IMR-90 (cell line): ENCODE measurements at regions not wholly inside any gene's neighbourhood (a gene's known extent, or its start where the extent isn't known, plus 50 kb on each side); places are given as distances from the start of the nearest gene placed in this dataset.

Source experiments
- ATAC-seq: fragments of 200-7000 bp; cut with Tn5 transposase; 2 replicates; pipeline ENCODE4 v1.9.1; 2020; ENCODE audit warnings: low read depth, mild to moderate bottlenecking, moderate library complexity
- BruUV-seq: library from RNA; stranded (reverse); fragments of 400-500 nt; replicated peaks from 2 replicates; lab custom pipeline; 2021; lab: Mats Ljungman, UMichigan
- CTCF ChIA-PET: fragments of 300-600 bp; formaldehyde crosslinking; extraction: SDS; loops from one replicate; lab custom pipeline; 2021; ENCODE audit warnings: antibody characterized with exemption; lab: Yijun Ruan, JAX
- POLR2A ChIA-PET: fragments of 300-600 bp; sonication (Branson Sonifier 250); formaldehyde crosslinking; loops from one replicate; lab custom pipeline; 2022; ENCODE audit warnings: antibody characterized with exemption; ENCODE audit not compliant: unreplicated experiment; lab: Charles Lee
- DNase-seq: peaks from one replicate; pipeline ENCODE4 v3.0.0; 2013
- H2AFZ ChIP-seq: replicated peaks from 2 replicates; pipeline ENCODE3; 2013; ENCODE audit warnings: low read length, mild to moderate bottlenecking; ENCODE audit not compliant: poor library complexity
- H2AK5ac ChIP-seq: 2 replicates; pipeline ENCODE4 v1.6.1; 2013; ENCODE audit warnings: low read depth, low read length, inconsistent platforms
- H2AK9ac ChIP-seq: replicated peaks from 2 replicates; pipeline ENCODE3; 2013; ENCODE audit warnings: mild to moderate bottlenecking, low read depth, low read length, moderate library complexity; ENCODE audit not compliant: poor library complexity
- H2BK120ac ChIP-seq: 2 replicates; pipeline ENCODE4 v1.6.1; 2013; ENCODE audit warnings: low read depth, low read length, inconsistent platforms
- H2BK15ac ChIP-seq: 3 replicates; pipeline ENCODE4 v1.6.1; 2013; ENCODE audit warnings: low read depth, low read length, inconsistent platforms
- H2BK20ac ChIP-seq: 2 replicates; pipeline ENCODE4 v1.6.1; 2013; ENCODE audit warnings: low read depth, mild to moderate bottlenecking, inconsistent platforms, low read length, moderate library complexity
- H2BK5ac ChIP-seq: 2 replicates; pipeline ENCODE4 v1.6.1; 2013; ENCODE audit warnings: mild to moderate bottlenecking, low read depth, low read length, inconsistent platforms; ENCODE audit not compliant: poor library complexity, severe bottlenecking
- H3K14ac ChIP-seq: replicated peaks from 2 replicates; pipeline ENCODE4 v1.6.1; 2013; ENCODE audit warnings: low read depth, low read length, inconsistent platforms
- H3K18ac ChIP-seq: 2 replicates; pipeline ENCODE4 v1.6.1; 2013; ENCODE audit warnings: low read depth, low read length, control low read depth
- H3K23ac ChIP-seq: 2 replicates; pipeline ENCODE4 v1.6.1; 2013; ENCODE audit warnings: low read depth, low read length, inconsistent platforms
- H3K27ac ChIP-seq: 2 replicates; pipeline ENCODE4 v1.5.1; 2013; ENCODE audit warnings: mild to moderate bottlenecking, control low read depth, low read length; ENCODE audit not compliant: insufficient read depth
- H3K27me3 ChIP-seq: 2 replicates; pipeline ENCODE4 v1.6.1; 2013; ENCODE audit warnings: low read length; ENCODE audit not compliant: control insufficient read depth, insufficient read depth
- H3K36me3 ChIP-seq: 2 replicates; pipeline ENCODE4 v1.6.1; 2013; ENCODE audit warnings: low read length, mixed read lengths; ENCODE audit not compliant: control insufficient read depth, insufficient read depth
- H3K4ac ChIP-seq: 2 replicates; pipeline ENCODE4 v1.6.1; 2013; ENCODE audit warnings: low read depth, low read length, inconsistent platforms
- H3K4me1 ChIP-seq: 2 replicates; pipeline ENCODE4 v1.6.1; 2013; ENCODE audit warnings: low read length, mixed read lengths; ENCODE audit not compliant: control insufficient read depth, insufficient read depth
- H3K4me2 ChIP-seq: 2 replicates; pipeline ENCODE4 v1.6.1; 2013; ENCODE audit warnings: low read depth, mild to moderate bottlenecking, control low read depth, low read length, moderate library complexity
- H3K4me3 ChIP-seq: 2 replicates; pipeline ENCODE4 v1.5.1; 2013; ENCODE audit warnings: low read depth, mild to moderate bottlenecking, control low read depth, low read length, moderate library complexity; ENCODE audit not compliant: insufficient read depth
- H3K56ac ChIP-seq: 2 replicates; pipeline ENCODE4 v1.6.1; 2013; ENCODE audit warnings: low read length, inconsistent platforms; ENCODE audit not compliant: insufficient read depth; ENCODE audit errors: extremely low read depth
- H3K79me1 ChIP-seq, 2 experiments: 2 replicates each; pipeline ENCODE4 v1.6.1; 2013; ENCODE audit warnings: low read length in 2 of 2, inconsistent platforms in 1 of 2, low read depth in 1 of 2
- H3K9ac ChIP-seq: 2 replicates; pipeline ENCODE4 v1.6.1; 2013; ENCODE audit warnings: low read depth, low read length, control low read depth
- H3K9me1 ChIP-seq: 2 replicates; pipeline ENCODE4 v1.6.1; 2013; ENCODE audit warnings: low read length, inconsistent platforms; ENCODE audit not compliant: insufficient read depth
- H3K9me3 ChIP-seq: 2 replicates; pipeline ENCODE4 v1.6.1; 2013; ENCODE audit warnings: low read length; ENCODE audit not compliant: control insufficient read depth, insufficient read depth
- H4K20me1 ChIP-seq: 2 replicates; pipeline ENCODE4 v1.6.1; 2013; ENCODE audit warnings: low read length, inconsistent platforms; ENCODE audit not compliant: insufficient read depth
- H4K5ac ChIP-seq: 2 replicates; pipeline ENCODE4 v1.6.1; 2013; ENCODE audit warnings: mild to moderate bottlenecking, low read depth, low read length, control low read depth
- H4K8ac ChIP-seq, 2 experiments: 2 replicates each; pipeline ENCODE4 v1.6.1; 2013; ENCODE audit warnings: low read depth in 2 of 2, low read length in 2 of 2, control low read depth in 1 of 2, inconsistent platforms in 1 of 2
- H4K91ac ChIP-seq: 2 replicates; pipeline ENCODE4 v1.6.1; 2013; ENCODE audit warnings: low read depth, low read length, inconsistent platforms; ENCODE audit not compliant: insufficient read depth
- BHLHE40 ChIP-seq: fragments of 150-350 bp; IDR thresholded peaks from 2 replicates; pipeline ENCODE4 v1.6.1; 2016; ENCODE audit warnings: mild to moderate bottlenecking, low read depth, low read length
- FOS ChIP-seq: fragments of 150-350 bp; IDR thresholded peaks from 2 replicates; pipeline ENCODE4 v1.6.1; 2016; ENCODE audit warnings: low read depth, low read length
- MAFK ChIP-seq: IDR thresholded peaks from 2 replicates; pipeline ENCODE4 v1.6.1; 2012; ENCODE audit warnings: low read depth, low read length, improper control_type of control experiment
- MXI1 ChIP-seq: IDR thresholded peaks from 2 replicates; pipeline ENCODE4 v1.6.1; 2012; ENCODE audit warnings: low read depth, mild to moderate bottlenecking, low read length, moderate library complexity, borderline replicate concordance
- POLR2A ChIP-seq: IDR thresholded peaks from 2 replicates; pipeline ENCODE4 v1.6.1; 2012; ENCODE audit warnings: mild to moderate bottlenecking, low read depth, low read length
- WGBS, 2 experiments: methylation state at CpG; one replicate each; pipeline versions ENCODE4 v1.1.5 to v1.1.7; 2013; ENCODE audit warnings: missing lambda C conversion rate in 2 of 2; ENCODE audit not compliant: insufficient read length in 1 of 2; ENCODE audit errors: extremely low coverage in 2 of 2; 5-methylcytosine and 5-hydroxymethylcytosine counted together
- dilution Hi-C: fragments of 300-500 bp; cut with HindIII; formaldehyde crosslinking; loops from one replicate; pipeline ENCODE4 v1.14.3; 2018; ENCODE audit warnings: low sequenced_read_pairs; ENCODE audit not compliant: unreplicated experiment
- in situ Hi-C: fragments of 300-500 bp; cut with MboI; formaldehyde crosslinking; loops from 3 replicates; pipeline ENCODE4 v1.14.3; 2019; ENCODE audit warnings: low sequenced_read_pairs, inconsistent platforms, mixed read lengths
- intact Hi-C: fragments of 100-400 bp; cut with micrococcal nuclease; formaldehyde crosslinking; loops from 2 replicates; pipeline ENCODE4 v1.10.0; 2022
- TF ChIP-seq, protein P1 (sequence below): fragments of 150-350 bp; IDR thresholded peaks from 2 replicates; pipeline ENCODE4 v1.6.1; 2016; ENCODE audit warnings: low read depth, mild to moderate bottlenecking, low read length, moderate library complexity, borderline replicate concordance
- TF ChIP-seq, protein P2 (sequence below): conservative IDR thresholded peaks from 2 replicates; pipeline ENCODE4 v1.5.1; 2012; ENCODE audit warnings: mild to moderate bottlenecking, low read depth, low read length, improper control_type of control experiment

DNA sequence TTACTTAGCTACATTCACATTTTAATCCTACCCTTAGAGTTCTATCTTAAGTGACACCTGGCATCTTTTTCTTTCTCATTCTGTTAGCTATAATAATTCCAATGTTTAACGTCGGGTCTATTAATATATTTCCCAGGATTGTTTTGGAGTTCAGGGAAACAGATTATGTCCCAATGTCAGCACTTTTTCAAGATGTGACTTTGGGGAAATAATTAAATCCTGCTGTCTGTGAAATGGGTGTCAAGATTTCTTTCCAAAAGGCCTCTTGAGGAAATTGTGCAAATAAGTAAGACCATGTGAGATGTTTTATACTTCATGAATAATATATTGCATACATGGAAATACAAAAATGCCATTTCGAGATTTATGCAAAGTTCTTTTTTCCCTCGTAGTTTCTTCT is 887.6 kb upstream of the SEL1L start:
- dilution Hi-C loops: no loop called here
- no TSS peak for BruUV-seq
- H2AK9ac ChIP-seq: no peak overlapping the region

More for the DNA sequence above, 887.6 kb upstream of the SEL1L start:
- no peak for DNase-seq
- H3K4me2 ChIP-seq: no peak overlapping the region
- CTCF ChIA-PET: no interaction called here
- no peak overlapping the region for H3K9ac ChIP-seq
- no peak overlapping the region for H3K27ac ChIP-seq
- H4K20me1 ChIP-seq: no peaks in the 10 kb centered on the region
- peaks cover 12% of the 10 kb centered on the region for H3K9me3 ChIP-seq
- H3K23ac ChIP-seq: no peak overlapping the region
- in situ Hi-C loops (no loop called here), intact Hi-C loops (no loop called here)
- TF ChIP-seq FOS (no peak), BHLHE40 (no peak), MAFK (no peak), POLR2A (no peak), MXI1 (no peak)
- TF ChIP-seq, protein P1, sequence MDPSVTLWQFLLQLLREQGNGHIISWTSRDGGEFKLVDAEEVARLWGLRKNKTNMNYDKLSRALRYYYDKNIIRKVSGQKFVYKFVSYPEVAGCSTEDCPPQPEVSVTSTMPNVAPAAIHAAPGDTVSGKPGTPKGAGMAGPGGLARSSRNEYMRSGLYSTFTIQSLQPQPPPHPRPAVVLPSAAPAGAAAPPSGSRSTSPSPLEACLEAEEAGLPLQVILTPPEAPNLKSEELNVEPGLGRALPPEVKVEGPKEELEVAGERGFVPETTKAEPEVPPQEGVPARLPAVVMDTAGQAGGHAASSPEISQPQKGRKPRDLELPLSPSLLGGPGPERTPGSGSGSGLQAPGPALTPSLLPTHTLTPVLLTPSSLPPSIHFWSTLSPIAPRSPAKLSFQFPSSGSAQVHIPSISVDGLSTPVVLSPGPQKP: no peak
- TF ChIP-seq, protein P2, sequence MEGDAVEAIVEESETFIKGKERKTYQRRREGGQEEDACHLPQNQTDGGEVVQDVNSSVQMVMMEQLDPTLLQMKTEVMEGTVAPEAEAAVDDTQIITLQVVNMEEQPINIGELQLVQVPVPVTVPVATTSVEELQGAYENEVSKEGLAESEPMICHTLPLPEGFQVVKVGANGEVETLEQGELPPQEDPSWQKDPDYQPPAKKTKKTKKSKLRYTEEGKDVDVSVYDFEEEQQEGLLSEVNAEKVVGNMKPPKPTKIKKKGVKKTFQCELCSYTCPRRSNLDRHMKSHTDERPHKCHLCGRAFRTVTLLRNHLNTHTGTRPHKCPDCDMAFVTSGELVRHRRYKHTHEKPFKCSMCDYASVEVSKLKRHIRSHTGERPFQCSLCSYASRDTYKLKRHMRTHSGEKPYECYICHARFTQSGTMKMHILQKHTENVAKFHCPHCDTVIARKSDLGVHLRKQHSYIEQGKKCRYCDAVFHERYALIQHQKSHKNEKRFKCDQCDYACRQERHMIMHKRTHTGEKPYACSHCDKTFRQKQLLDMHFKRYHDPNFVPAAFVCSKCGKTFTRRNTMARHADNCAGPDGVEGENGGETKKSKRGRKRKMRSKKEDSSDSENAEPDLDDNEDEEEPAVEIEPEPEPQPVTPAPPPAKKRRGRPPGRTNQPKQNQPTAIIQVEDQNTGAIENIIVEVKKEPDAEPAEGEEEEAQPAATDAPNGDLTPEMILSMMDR: no peak
- no peak overlapping the region for H4K8ac ChIP-seq
- no peaks in the 10 kb centered on the region for H3K27me3 ChIP-seq
- H3K56ac ChIP-seq: no peak overlapping the region
- no peaks in the 10 kb centered on the region for H3K79me1 ChIP-seq
- no peak for ATAC-seq
- no peak overlapping the region for H2BK120ac ChIP-seq
- no peak overlapping the region for H2BK20ac ChIP-seq
- no peaks in the 10 kb centered on the region for H3K4me1 ChIP-seq
- H2BK5ac ChIP-seq: no peak overlapping the region
- no peak overlapping the region for H2AFZ ChIP-seq
- no peak overlapping the region for H4K91ac ChIP-seq
- no peak overlapping the region for H3K4ac ChIP-seq
- WGBS, 2 experiments: no CpG with 5 or more reads among the region's 4 CpGs
- no peak overlapping the region for H3K14ac ChIP-seq
- H2BK15ac ChIP-seq: no peak overlapping the region
- H3K36me3 ChIP-seq: no peaks in the 10 kb centered on the region
- POLR2A ChIA-PET: no interaction called here
- no peaks in the 10 kb centered on the region for H3K9me1 ChIP-seq
- H4K5ac ChIP-seq: no peak overlapping the region
- no peak overlapping the region for H3K4me3 ChIP-seq
- H2AK5ac ChIP-seq: no peak overlapping the region
- no peak overlapping the region for H3K18ac ChIP-seq
